Panc1 (cell line): ENCODE measurements at regions not wholly inside any gene's neighbourhood (a gene's known extent, or its start where the extent isn't known, plus 50 kb on each side); places are given as distances from the start of the nearest gene placed in this dataset.
"Not testable (repeated sequence)": the region's sequence is repeated elsewhere in the genome, so short reads cannot be mapped to it uniquely, and the experiment has no call there.

ENCODE experiments used
- ATAC-seq: fragments of 200-7000 bp; cut with Tn5 transposase; 2 replicates; pipeline ENCODE4 v1.9.1; 2020; ENCODE audit warnings: mild to moderate bottlenecking, moderate library complexity
- BruUV-seq: library from RNA; stranded (reverse); fragments of 400-500 nt; replicated peaks from 2 replicates; lab custom pipeline; 2021; lab: Mats Ljungman, UMichigan
- CTCF ChIA-PET: fragments of 300-600 bp; sonication (Branson Sonifier 250); formaldehyde crosslinking; loops from one replicate; lab custom pipeline; 2022; ENCODE audit warnings: antibody characterized with exemption; lab: Charles Lee
- POLR2A ChIA-PET: fragments of 300-600 bp; sonication (Branson Sonifier 250); formaldehyde crosslinking; loops from one replicate; lab custom pipeline; 2022; ENCODE audit warnings: antibody characterized with exemption; lab: Charles Lee
- DNase-seq: peaks from one replicate; pipeline ENCODE4 v3.0.0-alpha.2; 2010; ENCODE audit warnings: low read depth, low spot score
- H3K27ac ChIP-seq: 2 replicates; pipeline ENCODE4 v1.5.1; 2011; ENCODE audit warnings: mild to moderate bottlenecking, low read length, inconsistent platforms
- H3K27me3 ChIP-seq: fragments of 200-500 bp; sonication (Bioruptor generic); 2 replicates; pipeline ENCODE4 v1.6.0; 2014; ENCODE audit warnings: low read length, inconsistent platforms; ENCODE audit not compliant: control insufficient read depth, insufficient read depth
- H3K36me3 ChIP-seq: fragments of 200-500 bp; sonication (Bioruptor generic); 2 replicates; pipeline ENCODE4 v1.5.1; 2014; ENCODE audit warnings: inconsistent platforms, mild to moderate bottlenecking, low read length, moderate library complexity; ENCODE audit not compliant: control insufficient read depth, insufficient read depth
- H3K4me1 ChIP-seq: 2 replicates; pipeline ENCODE4 v1.5.1; 2011; ENCODE audit warnings: inconsistent platforms, mild to moderate bottlenecking, low read length, moderate library complexity; ENCODE audit not compliant: control insufficient read depth, insufficient read depth
- H3K4me3 ChIP-seq, 2 experiments: 2 replicates each; pipeline ENCODE4 v1.5.1; 2011 to 2012; ENCODE audit warnings: low read depth in 2 of 2, low read length in 2 of 2, mild to moderate bottlenecking in 2 of 2, inconsistent platforms in 1 of 2, moderate library complexity in 1 of 2
- H3K9me3 ChIP-seq: fragments of 200-500 bp; sonication (Bioruptor generic); 2 replicates; pipeline ENCODE4 v1.5.1; 2014; ENCODE audit warnings: low read depth, mild to moderate bottlenecking, inconsistent platforms, low read length, moderate library complexity; ENCODE audit not compliant: control insufficient read depth, insufficient read depth
- CTCF ChIP-seq: fragments of 450-650 bp; IDR thresholded peaks from 2 replicates; pipeline ENCODE4 v1.5.1; 2017; ENCODE audit warnings: mild to moderate bottlenecking
- POLR2AphosphoS5 ChIP-seq: IDR thresholded peaks from 2 replicates; pipeline ENCODE4 v1.6.1; 2012; ENCODE audit warnings: mild to moderate bottlenecking, low read depth, low read length, moderate library complexity
- REST ChIP-seq, 2 experiments: IDR thresholded peaks; 2 replicates each; pipeline ENCODE4 v1.6.1; 2011 to 2012; ENCODE audit warnings: low read depth in 2 of 2, control low read depth in 1 of 2, low read length in 1 of 2, mild to moderate bottlenecking in 1 of 2, moderate library complexity in 1 of 2; ENCODE audit not compliant: insufficient read depth in 1 of 2
- SIN3A ChIP-seq: IDR thresholded peaks from 2 replicates; pipeline ENCODE4 v1.6.1; 2012; ENCODE audit warnings: low read depth, mild to moderate bottlenecking, low read length, moderate library complexity, borderline replicate concordance; ENCODE audit not compliant: insufficient read depth
- TCF7L2 ChIP-seq: IDR thresholded peaks from 2 replicates; pipeline ENCODE4 v1.6.1; 2011; ENCODE audit warnings: mild to moderate bottlenecking, low read depth, low read length, inconsistent platforms
- in situ Hi-C: cut with HindIII; loops from 2 replicates; pipeline ENCODE4 v1.10.0; 2016; ENCODE audit warnings: low sequenced_read_pairs, low pct_unique_long_range_greater_than_20kb
- intact Hi-C: fragments of 100-400 bp; cut with micrococcal nuclease; formaldehyde crosslinking; loops from one replicate; pipeline ENCODE4 v1.10.0; 2022; ENCODE audit not compliant: unreplicated experiment

GRCh38 chr5:102681403-102681983 is 73.6 kb upstream of the PAM start:
- intact Hi-C loops: loop anchor here (2.0 to 5.0 kb wide), 2 partner anchors 291 to 359 kb away; no protein-coding TSS in a partner anchor
- BruUV-seq: no TSS peak
- CTCF ChIA-PET: interaction anchor here (1.1 to 1.2 kb wide), 3 partner anchors 349 to 543 kb away, joined by 3 read pairs; no protein-coding TSS in a partner anchor
- Histone ChIP-seq H3K36me3 (no peaks in the 10 kb centered on the region), H3K9me3 (no peaks in the 10 kb centered on the region), H3K4me1 (no peaks in the 10 kb centered on the region), H3K27me3 (no peaks in the 10 kb centered on the region; the same call in 1 of the 2 replicates), H3K4me3 (no peak overlapping the region), H3K27ac (no peak overlapping the region)
- ATAC-seq (peak; percentile 77; the same call in 1 of the 2 replicates), DNase-seq (peak; percentile 48)
- POLR2A ChIA-PET: no interaction called here
- TF ChIP-seq SIN3A (no peak), POLR2AphosphoS5 (no peak), TCF7L2 (no peak), CTCF (peak; percentile 87)
- in situ Hi-C loops: no loop called here

GRCh38 chr5:102682101-102682647 is 72.9 kb upstream of the PAM start:
- POLR2A ChIA-PET: no interaction called here

GRCh38 chr5:102688076-102688475 is 67.0 kb upstream of the PAM start:
- in situ Hi-C loops, H3K36me3 ChIP-seq, H3K27ac ChIP-seq, POLR2A ChIA-PET, ATAC-seq, H3K4me1 ChIP-seq, H3K27me3 ChIP-seq, H3K4me3 ChIP-seq, BruUV-seq, DNase-seq, intact Hi-C loops, H3K9me3 ChIP-seq: not testable (repeated sequence)
- CTCF ChIA-PET: interaction anchor here (0.6 kb wide), 1 partner anchor 537 kb away, joined by 6 read pairs; no protein-coding TSS in a partner anchor

More at GRCh38 chr5:102682101-102682647, 72.9 kb upstream of the PAM start:
- CTCF ChIA-PET: interaction anchor here (1.1 to 1.2 kb wide), 3 partner anchors 349 to 543 kb away, joined by 3 read pairs; no protein-coding TSS in a partner anchor
- Histone ChIP-seq H3K4me3 (no peak overlapping the region), H3K36me3 (no peaks in the 10 kb centered on the region), H3K27me3 (no peaks in the 10 kb centered on the region; the same call in 1 of the 2 replicates), H3K9me3 (no peaks in the 10 kb centered on the region), H3K4me1 (no peaks in the 10 kb centered on the region), H3K27ac (no peak overlapping the region)
- intact Hi-C loops (loop anchor here (5.0 kb wide), 1 partner anchor 290 kb away; no protein-coding TSS in a partner anchor), in situ Hi-C loops (no loop called here)
- TF ChIP-seq CTCF (no peak), TCF7L2 (no peak), REST (IDR thresholded peaks at IDR 0.05; ENCODE audit: insufficient read depth in 1 of 2, low read depth in 2 of 2, low read length in 1 of 2) (no peak), SIN3A (no peak), POLR2AphosphoS5 (no peak)
- no peak for DNase-seq
- no peak for ATAC-seq
- no TSS peak for BruUV-seq

GRCh38 chr5:102688581-102689342 is 66.3 kb upstream of the PAM start:
- H3K9me3 ChIP-seq, POLR2A ChIA-PET, H3K4me1 ChIP-seq, BruUV-seq, H3K36me3 ChIP-seq, in situ Hi-C loops, intact Hi-C loops, H3K27ac ChIP-seq, H3K4me3 ChIP-seq, H3K27me3 ChIP-seq, DNase-seq, CTCF ChIA-PET, ATAC-seq: not testable (repeated sequence)
